ENCODE measurements at regions not wholly inside any gene's neighbourhood (a gene's known extent, or its start where the extent isn't known, plus 50 kb on each side); places are given as distances from the start of the nearest gene placed in this dataset.

- Histone ChIP-seq H3K4me1 (ENCODE audit: control insufficient read depth in 1 of 2, insufficient read depth in 2 of 2, low read length in 2 of 2) (no peaks in the 10 kb centered on the region), H3K79me2 (ENCODE audit: insufficient read depth, low read length) (no peaks in the 10 kb centered on the region), H3K4me3 (replicated peaks in 1 of 3; ENCODE audit: low read depth in 2 of 3, low read length in 3 of 3) (no peak overlapping the region), H3K36me3 (replicated peaks in 1 of 2; ENCODE audit: control insufficient read depth in 1 of 2, insufficient read depth in 2 of 2, low read length in 2 of 2) (no peaks in the 10 kb centered on the region), H4K20me1 (ENCODE audit: insufficient read depth, low read length) (no peaks in the 10 kb centered on the region), H3K9ac (ENCODE audit: insufficient read depth, low read length, poor library complexity, severe bottlenecking) (no peak overlapping the region), H3K4me2 (replicated peaks; ENCODE audit: extremely low read depth, low read length, poor library complexity, severe bottlenecking) (no peak overlapping the region), H3K9me3 (replicated peaks in 1 of 2; ENCODE audit: control insufficient read depth in 1 of 2, insufficient read depth in 1 of 2, low read length in 2 of 2) (peaks cover 9 to 18% of the 10 kb centered on the region in 2 donors), H3K27me3 (ENCODE audit: control insufficient read depth in 2 of 2, insufficient read depth in 2 of 2, low read length in 2 of 2) (no peaks in the 10 kb centered on the region), H3K27ac (ENCODE audit: low read depth in 1 of 2, low read length in 2 of 2) (no peak overlapping the region), H2AFZ (ENCODE audit: insufficient read depth, low read depth, low read length, poor library complexity, severe bottlenecking) (no peak overlapping the region)
- WGBS (ENCODE audit: insufficient coverage): 91% methylated on average over 4 of the region's 4 CpGs
- Mint-ChIP-seq H3K36me3 (no peaks in the 10 kb centered on the region), H3K4me1 (no peaks in the 10 kb centered on the region), H3K9me3 (peaks cover 0 to 13% (median 8%) of the 10 kb centered on the region in 7 donors), H3K27me3 (ENCODE audit: low read depth in 3 of 3) (no peaks in the 10 kb centered on the region), H3K27ac (no peak overlapping the region), H3K4me3 (no peak overlapping the region)
- no peak for DNase-seq
- no peak for TF ChIP-seq CTCF (IDR thresholded peaks at IDR 0.05)
- intact Hi-C loops (cut with micrococcal nuclease): no loop called here
Measured at GRCh38 chr7:54161621-54162020, 380.6 kb upstream of the VSTM2A start.

DNA sequence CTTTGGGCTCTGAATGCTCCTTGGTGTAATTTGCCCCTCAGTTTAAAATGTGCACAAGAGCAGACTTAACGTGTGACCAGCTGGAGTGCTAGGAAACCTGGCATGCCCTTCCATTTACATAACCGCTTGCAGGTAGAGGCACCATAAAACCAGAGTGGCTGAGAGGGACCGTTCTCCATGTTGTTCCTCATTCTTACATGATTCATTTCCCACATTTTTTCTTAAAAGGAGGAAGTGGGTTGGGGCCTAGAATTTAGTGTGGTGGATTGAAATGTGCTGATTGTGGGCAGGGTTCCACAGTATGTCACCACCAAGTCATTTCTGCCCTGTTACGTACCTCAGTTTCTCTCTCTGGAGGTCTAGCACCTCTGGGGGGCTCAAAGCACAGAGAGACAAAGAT lies 375.8 kb upstream of the VSTM2A start:
- Histone ChIP-seq H3K9me3 (replicated peaks in 1 of 2; ENCODE audit: control insufficient read depth in 1 of 2, insufficient read depth in 1 of 2, low read length in 2 of 2) (peaks cover 15% of the 10 kb centered on the region in 2 donors), H4K20me1 (ENCODE audit: insufficient read depth, low read length) (no peaks in the 10 kb centered on the region), H2AFZ (ENCODE audit: insufficient read depth, low read depth, low read length, poor library complexity, severe bottlenecking) (no peak overlapping the region), H3K79me2 (ENCODE audit: insufficient read depth, low read length) (no peaks in the 10 kb centered on the region), H3K4me2 (replicated peaks; ENCODE audit: extremely low read depth, low read length, poor library complexity, severe bottlenecking) (no peak overlapping the region), H3K4me1 (ENCODE audit: control insufficient read depth in 1 of 2, insufficient read depth in 2 of 2, low read length in 2 of 2) (no peaks in the 10 kb centered on the region), H3K27ac (ENCODE audit: low read depth in 1 of 2, low read length in 2 of 2) (no peak overlapping the region), H3K36me3 (replicated peaks in 1 of 2; ENCODE audit: control insufficient read depth in 1 of 2, insufficient read depth in 2 of 2, low read length in 2 of 2) (no peaks in the 10 kb centered on the region), H3K27me3 (ENCODE audit: control insufficient read depth in 2 of 2, insufficient read depth in 2 of 2, low read length in 2 of 2) (no peaks in the 10 kb centered on the region), H3K4me3 (replicated peaks in 1 of 3; ENCODE audit: low read depth in 2 of 3, low read length in 3 of 3) (no peak overlapping the region), H3K9ac (ENCODE audit: insufficient read depth, low read length, poor library complexity, severe bottlenecking) (no peak overlapping the region)
- TF ChIP-seq CTCF (IDR thresholded peaks at IDR 0.05): no peak
- Mint-ChIP-seq H3K4me1 (no peaks in the 10 kb centered on the region), H3K27me3 (ENCODE audit: low read depth in 3 of 3) (no peaks in the 10 kb centered on the region), H3K9me3 (peaks cover 0 to 12% (median 4%) of the 10 kb centered on the region in 7 donors), H3K27ac (no peak overlapping the region), H3K36me3 (no peaks in the 10 kb centered on the region), H3K4me3 (no peak overlapping the region)
- 70% methylated on average over 2 of the region's 4 CpGs for WGBS (ENCODE audit: insufficient coverage)
- intact Hi-C loops (cut with micrococcal nuclease): no loop called here
- no peak for DNase-seq

All from CD14-positive monocyte (primary cell).